Right lobe of liver (tissue), 6 donors: ENCODE measurements at regions not wholly inside any gene's neighbourhood (a gene's known extent, or its start where the extent isn't known, plus 50 kb on each side); places are given as distances from the start of the nearest gene placed in this dataset.

Experiments
- ATAC-seq, 4 donors: fragments of 200-7000 bp; cut with Tn5 transposase; one replicate each; pipeline ENCODE4 v1.9.1; 2020; ENCODE audit warnings: mild to moderate bottlenecking in 4 of 4, moderate library complexity in 4 of 4
- DNase-seq, 3 donors: peaks; one replicate each; pipeline ENCODE4 v3.0.0-alpha.2; 2020
- H3K27ac ChIP-seq, 3 donors: fragments of 200-600 bp; one replicate each; pipeline ENCODE4 v1.8.0; 2022
- H3K27me3 ChIP-seq, 2 donors: fragments of 200-600 bp; one replicate each; pipeline ENCODE4 v1.8.0; 2022
- H3K36me3 ChIP-seq, 4 donors: fragments of 200-600 bp; sonication (generic) in 1 of 4; one replicate each; pipeline versions ENCODE4 v1.5.1 to v1.8.0; 2017 to 2022; ENCODE audit warnings: control low read depth in 1 of 4
- H3K4me1 ChIP-seq, 4 donors: fragments of 200-600 bp; sonication (generic) in 1 of 4; one replicate each; pipeline versions ENCODE4 v1.5.1 to v1.8.0; 2017 to 2022; ENCODE audit warnings: control low read depth in 1 of 4
- H3K4me3 ChIP-seq, 3 donors: fragments of 200-600 bp; one replicate each; pipeline ENCODE4 v1.8.0; 2022
- H3K9me3 ChIP-seq, 4 donors: fragments of 200-600 bp; sonication (generic) in 1 of 4; one replicate each; pipeline versions ENCODE4 v1.5.1 to v1.8.0; 2017 to 2022; ENCODE audit warnings: control low read depth in 1 of 4
- CTCF ChIP-seq, 4 donors: fragments of 200-600 bp in 3 of 4; fragments of 450-650 bp in 1 of 4; IDR thresholded peaks; one replicate each; pipeline versions ENCODE4 v1.5.1 to v1.8.0; 2016 to 2022; ENCODE audit warnings: antibody characterized with exemption in 4 of 4, mild to moderate bottlenecking in 2 of 4
- POLR2A ChIP-seq: fragments of 450-650 bp; IDR thresholded peaks from one replicate; pipeline ENCODE4 v1.6.1; 2017; ENCODE audit warnings: antibody characterized with exemption, mild to moderate bottlenecking
- whole genome bisulfite sequencing: methylation state at CpG from one replicate; pipeline ENCODE4 v1.1.6; 2018; ENCODE audit warnings: low coverage, low lambda C conversion rate; ENCODE audit not compliant: insufficient coverage; ENCODE audit errors: missing lambda C conversion rate; 5-methylcytosine and 5-hydroxymethylcytosine counted together
- intact Hi-C, 2 donors: fragments of 100-400 bp; cut with DNase I; formaldehyde crosslinking; loops; one replicate each; pipeline versions ENCODE4 v1.11.2 to v1.14.1; 2022
- donor health status: DM: no; HTN: yes; CAD: no.
- donor health status: DM: no; HTN: no; CAD: no.
- donor health status: DM: no; HTN: no; CAD: no.
- donor health status: DM: no; HTN: yes; CAD: no.
- donor health status: DM: no; HTN: yes; CAD: no.

GRCh38 chr10:81315026-81315425, 560.0 kb upstream of the NRG3 start:
- WGBS: 44% methylated on average over 3 of the region's 3 CpGs
- H3K36me3 ChIP-seq: no peaks in the 10 kb centered on the region
- intact Hi-C loops: no loop called here

DNA sequence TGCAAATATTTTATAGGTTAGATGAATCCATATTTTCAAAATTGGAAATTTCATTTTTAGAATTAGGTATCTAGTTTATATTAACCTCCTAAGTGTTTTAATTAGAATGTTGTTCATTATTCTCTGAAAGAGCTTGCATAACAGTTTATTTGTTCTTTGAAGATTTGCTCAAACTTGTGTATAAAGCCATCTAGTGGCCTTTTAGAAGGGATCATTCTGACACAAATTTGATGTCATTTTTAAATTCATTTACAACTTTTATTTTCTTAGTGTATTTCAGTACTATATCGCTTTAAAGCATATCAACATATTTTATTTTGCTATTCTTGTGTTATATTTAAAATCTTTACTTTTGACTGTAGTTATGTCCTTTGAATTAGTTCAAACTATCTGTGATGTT, 527.0 kb upstream of the NRG3 start:
- H3K9me3 ChIP-seq: no peaks in the 10 kb centered on the region
- TF ChIP-seq POLR2A: no peak
- peak in 3 of 4 donors; percentile 23 to 29 (median 26) for TF ChIP-seq CTCF (IDR thresholded peaks at IDR 0.05)
- 29% methylated on average over 1 of the region's 1 CpG for WGBS
- no peak overlapping the region for H3K27ac ChIP-seq
- intact Hi-C loops: no loop called here
- no peaks in the 10 kb centered on the region for H3K4me1 ChIP-seq
- no peaks in the 10 kb centered on the region for H3K36me3 ChIP-seq
- H3K27me3 ChIP-seq: no peaks in the 10 kb centered on the region
- no peak overlapping the region for H3K4me3 ChIP-seq
- DNase-seq (no peak), ATAC-seq (no peak)

More at GRCh38 chr10:81315026-81315425, 560.0 kb upstream of the NRG3 start:
- no peak for DNase-seq
- Histone ChIP-seq H3K4me1 (no peaks in the 10 kb centered on the region), H3K27ac (no peak overlapping the region), H3K4me3 (no peak overlapping the region), H3K9me3 (no peaks in the 10 kb centered on the region), H3K27me3 (no peaks in the 10 kb centered on the region)
- TF ChIP-seq POLR2A (no peak), CTCF (IDR thresholded peaks at IDR 0.05) (no peak)
- no peak for ATAC-seq

GRCh38 chr10:81367132-81367531, 507.9 kb upstream of the NRG3 start:
- 5% methylated on average over 2 of the region's 2 CpGs for WGBS
- no peak overlapping the region for H3K27ac ChIP-seq
- ATAC-seq (peak in 1 of 4 donors; percentile 33), DNase-seq (no peak)
- no peaks in the 10 kb centered on the region for H3K36me3 ChIP-seq
- no peaks in the 10 kb centered on the region for H3K27me3 ChIP-seq
- H3K4me3 ChIP-seq: no peak overlapping the region
- H3K9me3 ChIP-seq: no peaks in the 10 kb centered on the region
- intact Hi-C loops: no loop called here
- no peaks in the 10 kb centered on the region for H3K4me1 ChIP-seq
- no peak for TF ChIP-seq POLR2A

DNA sequence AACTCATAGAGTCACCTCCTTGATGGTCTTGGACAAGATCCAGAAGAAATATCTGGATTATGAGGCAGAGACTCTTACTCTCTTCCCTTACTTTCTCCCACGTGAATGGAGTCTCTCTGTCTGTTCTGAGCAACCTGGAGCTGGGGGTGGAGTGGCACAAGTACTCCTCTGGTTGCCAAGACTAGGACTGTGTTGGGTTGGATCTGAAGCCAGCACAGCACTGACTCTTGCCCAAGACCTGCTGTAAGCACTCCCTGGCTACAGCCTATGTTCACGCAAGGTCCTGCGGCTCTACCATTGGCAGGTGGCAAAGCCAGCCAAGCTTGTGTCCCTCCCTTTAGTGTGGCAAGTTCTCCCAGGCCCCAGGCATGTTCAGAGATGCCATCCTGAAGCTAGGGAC, 488.2 kb upstream of the NRG3 start:
- DNase-seq (no peak), ATAC-seq (no peak)
- intact Hi-C loops: no loop called here
- Histone ChIP-seq H3K27ac (no peak overlapping the region), H3K27me3 (no peaks in the 10 kb centered on the region), H3K36me3 (no peaks in the 10 kb centered on the region), H3K4me3 (no peak overlapping the region), H3K4me1 (no peaks in the 10 kb centered on the region), H3K9me3 (no peaks in the 10 kb centered on the region)
- WGBS: 44% methylated on average over 3 of the region's 3 CpGs
- TF ChIP-seq CTCF (IDR thresholded peaks at IDR 0.05) (no peak), POLR2A (no peak)

- Histone ChIP-seq H3K27ac (no peak overlapping the region), H3K27me3 (no peaks in the 10 kb centered on the region), H3K4me3 (no peak overlapping the region), H3K36me3 (no peaks in the 10 kb centered on the region), H3K9me3 (no peaks in the 10 kb centered on the region), H3K4me1 (no peaks in the 10 kb centered on the region)
- ATAC-seq (no peak), DNase-seq (no peak)
- TF ChIP-seq CTCF (IDR thresholded peaks at IDR 0.05) (no peak), POLR2A (no peak)
- intact Hi-C loops: no loop called here
- WGBS: 53% methylated on average over 3 of the region's 3 CpGs
Observed at GRCh38 chr10:81403451-81403850, 471.5 kb upstream of the NRG3 start.
